HCT116 (cell line): ENCODE measurements at regions not wholly inside any gene's neighbourhood (a gene's known extent, or its start where the extent isn't known, plus 50 kb on each side); places are given as distances from the start of the nearest gene placed in this dataset.

ENCODE experiments used
- EZH2 ChIP-seq: fragments of 200-600 bp; sonication (generic); IDR thresholded peaks from 2 replicates; pipeline ENCODE4 v1.6.1; 2017; ENCODE audit warnings: antibody characterized with exemption, mixed run types
- JUND ChIP-seq: IDR thresholded peaks from 2 replicates; pipeline ENCODE4 v1.6.1; 2012
- SP1 ChIP-seq: IDR thresholded peaks from 2 replicates; pipeline ENCODE4 v1.6.1; 2012; ENCODE audit warnings: low read depth
- TF ChIP-seq, protein P1 (sequence below), 3 experiments: fragments of 200-600 bp in 1 of 3; sonication (generic) in 1 of 3; IDR thresholded peaks in 2 of 3; conservative IDR thresholded peaks in 1 of 3; 2 replicates each; pipeline ENCODE4 v1.5.1; 2012 to 2017; ENCODE audit warnings: low read depth in 2 of 3, low read length in 2 of 3, antibody characterized with exemption in 1 of 3, borderline replicate concordance in 1 of 3, control low read depth in 1 of 3, mild to moderate bottlenecking in 1 of 3, mixed read lengths in 1 of 3, mixed run types in 1 of 3, moderate library complexity in 1 of 3; ENCODE audit not compliant: insufficient read depth in 1 of 3
- TF ChIP-seq, protein P2 (sequence below): IDR thresholded peaks from 2 replicates; pipeline ENCODE4 v1.6.1; 2012

DNA sequence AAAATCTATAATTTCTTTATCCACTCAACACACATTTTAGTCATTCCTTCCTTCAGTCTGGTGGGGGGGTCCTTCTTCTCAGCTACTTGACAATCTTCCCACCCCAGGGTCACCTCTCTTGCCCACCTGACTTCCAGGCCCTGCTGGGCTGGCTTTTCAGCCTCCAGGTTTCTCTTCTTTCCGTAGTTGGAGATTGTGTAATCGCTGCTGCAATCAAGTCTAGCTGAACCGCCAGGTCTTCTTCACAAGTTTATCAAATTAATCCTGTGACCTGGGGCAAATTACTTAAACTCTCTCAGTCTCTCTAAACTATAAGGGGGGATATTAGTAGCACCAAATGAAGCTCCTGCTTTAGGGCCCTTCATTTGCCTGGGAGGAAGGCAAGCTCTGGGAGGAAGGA lies 102.9 kb upstream of the TNIP3 start:
- TF ChIP-seq, protein P1, sequence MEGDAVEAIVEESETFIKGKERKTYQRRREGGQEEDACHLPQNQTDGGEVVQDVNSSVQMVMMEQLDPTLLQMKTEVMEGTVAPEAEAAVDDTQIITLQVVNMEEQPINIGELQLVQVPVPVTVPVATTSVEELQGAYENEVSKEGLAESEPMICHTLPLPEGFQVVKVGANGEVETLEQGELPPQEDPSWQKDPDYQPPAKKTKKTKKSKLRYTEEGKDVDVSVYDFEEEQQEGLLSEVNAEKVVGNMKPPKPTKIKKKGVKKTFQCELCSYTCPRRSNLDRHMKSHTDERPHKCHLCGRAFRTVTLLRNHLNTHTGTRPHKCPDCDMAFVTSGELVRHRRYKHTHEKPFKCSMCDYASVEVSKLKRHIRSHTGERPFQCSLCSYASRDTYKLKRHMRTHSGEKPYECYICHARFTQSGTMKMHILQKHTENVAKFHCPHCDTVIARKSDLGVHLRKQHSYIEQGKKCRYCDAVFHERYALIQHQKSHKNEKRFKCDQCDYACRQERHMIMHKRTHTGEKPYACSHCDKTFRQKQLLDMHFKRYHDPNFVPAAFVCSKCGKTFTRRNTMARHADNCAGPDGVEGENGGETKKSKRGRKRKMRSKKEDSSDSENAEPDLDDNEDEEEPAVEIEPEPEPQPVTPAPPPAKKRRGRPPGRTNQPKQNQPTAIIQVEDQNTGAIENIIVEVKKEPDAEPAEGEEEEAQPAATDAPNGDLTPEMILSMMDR (IDR thresholded peaks at IDR 0.05 in 2 of 3, conservative IDR thresholded peaks at IDR 0.05 in 1 of 3; ENCODE audit: borderline replicate concordance in 1 of 3, insufficient read depth in 1 of 3, low read depth in 2 of 3, low read length in 2 of 3) = no peak
- TF ChIP-seq JUND (no peak), EZH2 (no peak), SP1 (no peak)
- TF ChIP-seq, protein P2, sequence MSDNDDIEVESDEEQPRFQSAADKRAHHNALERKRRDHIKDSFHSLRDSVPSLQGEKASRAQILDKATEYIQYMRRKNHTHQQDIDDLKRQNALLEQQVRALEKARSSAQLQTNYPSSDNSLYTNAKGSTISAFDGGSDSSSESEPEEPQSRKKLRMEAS = no peak
